GM23248 (cell line): ENCODE measurements at regions not wholly inside any gene's neighbourhood (a gene's known extent, or its start where the extent isn't known, plus 50 kb on each side); places are given as distances from the start of the nearest gene placed in this dataset.

Experiments
- EZH2 ChIP-seq: fragments of 200-600 bp; sonication (generic); IDR thresholded peaks from 2 replicates; pipeline ENCODE4 v1.6.1; 2018; ENCODE audit warnings: antibody characterized with exemption, mild to moderate bottlenecking; ENCODE audit not compliant: insufficient read depth, poor library complexity, severe bottlenecking
- EZH2phosphoT487 ChIP-seq: fragments of 200-600 bp; sonication (generic); IDR thresholded peaks from 2 replicates; pipeline ENCODE4 v1.6.1; 2018; ENCODE audit warnings: antibody characterized with exemption, moderate library complexity, mild to moderate bottlenecking, low read depth; ENCODE audit not compliant: insufficient read depth

DNA sequence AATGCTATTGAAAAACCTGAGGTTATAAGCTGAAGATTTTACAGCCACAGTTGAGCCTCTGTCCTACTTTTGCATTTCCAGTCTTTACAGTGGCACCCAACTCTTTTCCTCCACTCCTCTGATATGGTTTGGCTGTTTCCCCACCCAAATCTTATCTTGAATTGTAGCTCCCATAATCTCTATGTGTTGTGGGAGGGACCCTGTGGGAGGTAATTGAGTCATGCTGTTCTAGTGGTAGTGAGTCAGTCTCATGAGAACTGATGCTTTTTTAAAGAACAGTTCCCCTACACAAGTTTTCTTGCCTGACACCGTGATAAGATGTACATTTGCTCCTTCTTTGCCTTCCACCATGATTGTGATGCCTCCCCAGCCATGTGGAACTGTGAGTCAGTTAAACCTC lies 646.1 kb upstream of the SEMA6A start:
- TF ChIP-seq EZH2 (no peak), EZH2phosphoT487 (no peak)
